ENCODE measurements at regions not wholly inside any gene's neighbourhood (a gene's known extent, or its start where the extent isn't known, plus 50 kb on each side); places are given as distances from the start of the nearest gene placed in this dataset.

DNA sequence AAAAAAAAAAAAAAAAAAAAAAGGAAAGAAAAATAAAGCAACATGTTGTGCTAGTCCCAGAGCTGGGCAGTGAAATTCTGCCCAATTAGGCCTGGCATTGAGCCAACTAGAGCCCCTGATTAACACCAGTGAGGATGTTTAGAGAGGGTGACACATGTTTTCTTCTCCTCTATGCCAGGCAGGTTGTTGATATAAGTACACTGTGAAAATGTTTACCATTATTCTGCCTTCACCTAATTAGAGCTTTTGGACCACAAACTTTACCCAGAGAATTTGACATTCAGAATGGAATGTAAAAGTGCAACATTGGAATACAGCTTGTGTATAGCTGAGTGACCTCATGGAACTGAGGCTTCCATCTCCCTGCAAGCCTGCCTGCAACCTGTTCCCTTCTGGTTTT lies 62.0 kb upstream of the EPCAM start:
- Histone ChIP-seq H3K4me3 (no peak overlapping the region), H3K4me1 (no peaks in the 10 kb centered on the region), H3K36me3 (no peaks in the 10 kb centered on the region), H3K27ac (no peak overlapping the region), H3K9me3 (no peaks in the 10 kb centered on the region), H3K27me3 (no peaks in the 10 kb centered on the region)
- no peak for ATAC-seq
- DNase-seq, result no peak
- TF ChIP-seq, protein P1, sequence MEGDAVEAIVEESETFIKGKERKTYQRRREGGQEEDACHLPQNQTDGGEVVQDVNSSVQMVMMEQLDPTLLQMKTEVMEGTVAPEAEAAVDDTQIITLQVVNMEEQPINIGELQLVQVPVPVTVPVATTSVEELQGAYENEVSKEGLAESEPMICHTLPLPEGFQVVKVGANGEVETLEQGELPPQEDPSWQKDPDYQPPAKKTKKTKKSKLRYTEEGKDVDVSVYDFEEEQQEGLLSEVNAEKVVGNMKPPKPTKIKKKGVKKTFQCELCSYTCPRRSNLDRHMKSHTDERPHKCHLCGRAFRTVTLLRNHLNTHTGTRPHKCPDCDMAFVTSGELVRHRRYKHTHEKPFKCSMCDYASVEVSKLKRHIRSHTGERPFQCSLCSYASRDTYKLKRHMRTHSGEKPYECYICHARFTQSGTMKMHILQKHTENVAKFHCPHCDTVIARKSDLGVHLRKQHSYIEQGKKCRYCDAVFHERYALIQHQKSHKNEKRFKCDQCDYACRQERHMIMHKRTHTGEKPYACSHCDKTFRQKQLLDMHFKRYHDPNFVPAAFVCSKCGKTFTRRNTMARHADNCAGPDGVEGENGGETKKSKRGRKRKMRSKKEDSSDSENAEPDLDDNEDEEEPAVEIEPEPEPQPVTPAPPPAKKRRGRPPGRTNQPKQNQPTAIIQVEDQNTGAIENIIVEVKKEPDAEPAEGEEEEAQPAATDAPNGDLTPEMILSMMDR (IDR thresholded peaks at IDR 0.05), result no peak
- no peak for TF ChIP-seq POLR2A (IDR thresholded peaks at IDR 0.05)
- intact Hi-C loops (cut with DNase I), result no loop called here

DNA sequence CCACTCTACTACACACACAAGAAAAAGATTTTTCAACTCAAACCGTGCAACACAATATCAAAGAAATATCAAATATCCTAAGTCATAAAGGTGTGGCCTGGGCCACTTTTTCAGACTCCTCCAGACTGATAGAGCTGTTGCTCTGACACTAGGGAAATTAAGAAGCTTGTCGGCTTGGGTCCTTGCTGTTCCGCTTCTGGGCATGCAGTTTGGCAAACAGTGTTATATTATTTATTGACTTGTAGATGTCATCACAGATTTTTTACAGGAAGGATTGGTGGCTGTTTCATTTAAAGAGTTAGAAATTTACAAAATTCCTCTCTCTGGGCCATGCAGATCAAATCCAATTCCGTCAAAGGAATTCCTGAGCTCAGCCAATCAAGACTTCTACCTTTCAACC lies 64.5 kb upstream of the EPCAM start:
- H3K36me3 ChIP-seq, result no peaks in the 10 kb centered on the region
- H3K4me3 ChIP-seq, result no peak overlapping the region
- no peaks in the 10 kb centered on the region for H3K9me3 ChIP-seq
- no peaks in the 10 kb centered on the region for H3K27me3 ChIP-seq
- no peaks in the 10 kb centered on the region for H3K4me1 ChIP-seq
- TF ChIP-seq, protein P1 (IDR thresholded peaks at IDR 0.05), result no peak
- no peak for TF ChIP-seq POLR2A (IDR thresholded peaks at IDR 0.05)
- WGBS (ENCODE audit: insufficient coverage, low coverage, low lambda C conversion rate, missing lambda C conversion rate), result 59% methylated on average over 4 of the region's 4 CpGs
- intact Hi-C loops (cut with DNase I), result no loop called here
- no peak for ATAC-seq
- DNase-seq, result no peak
- H3K27ac ChIP-seq, result no peak overlapping the region

DNA sequence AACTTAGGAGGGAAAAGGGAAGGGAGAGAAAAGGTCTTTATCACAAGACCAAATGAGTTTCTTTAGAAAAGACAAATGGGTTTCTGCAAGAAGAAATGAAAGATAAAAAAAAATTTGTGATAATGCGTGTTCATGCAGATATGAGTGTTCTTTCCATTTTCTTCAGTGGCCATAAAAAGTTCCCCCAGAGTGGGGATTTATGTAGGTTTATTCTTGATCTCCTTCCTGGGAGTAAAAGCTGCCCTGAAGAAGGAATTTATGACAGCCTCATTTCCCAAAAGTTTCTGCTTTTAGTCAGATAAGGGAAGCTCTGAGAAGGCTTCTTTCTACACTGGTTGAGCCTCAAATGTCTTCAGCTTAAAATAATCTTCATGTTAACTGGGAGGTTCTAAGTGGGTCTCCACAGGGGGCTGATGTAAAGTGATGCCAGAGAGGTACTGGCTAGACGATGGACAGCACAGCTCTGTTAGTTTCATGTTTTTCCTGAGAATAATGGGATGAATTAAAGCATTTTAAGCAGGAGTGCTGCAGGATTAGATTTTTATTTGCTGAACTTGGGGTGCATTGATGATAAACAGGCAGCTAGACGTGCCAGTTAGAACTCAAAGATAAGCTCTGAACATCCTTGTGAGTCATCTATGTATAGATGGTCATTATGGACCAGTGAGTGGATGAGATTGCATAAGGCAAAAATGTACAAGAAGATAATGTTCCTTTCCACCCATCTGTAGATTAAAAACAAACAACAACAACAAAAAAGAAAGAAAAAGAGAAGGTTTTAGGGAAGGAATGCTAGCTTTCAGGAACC lies 65.6 kb upstream of the EPCAM start:
- H3K27me3 ChIP-seq, result no peaks in the 10 kb centered on the region

DNA sequence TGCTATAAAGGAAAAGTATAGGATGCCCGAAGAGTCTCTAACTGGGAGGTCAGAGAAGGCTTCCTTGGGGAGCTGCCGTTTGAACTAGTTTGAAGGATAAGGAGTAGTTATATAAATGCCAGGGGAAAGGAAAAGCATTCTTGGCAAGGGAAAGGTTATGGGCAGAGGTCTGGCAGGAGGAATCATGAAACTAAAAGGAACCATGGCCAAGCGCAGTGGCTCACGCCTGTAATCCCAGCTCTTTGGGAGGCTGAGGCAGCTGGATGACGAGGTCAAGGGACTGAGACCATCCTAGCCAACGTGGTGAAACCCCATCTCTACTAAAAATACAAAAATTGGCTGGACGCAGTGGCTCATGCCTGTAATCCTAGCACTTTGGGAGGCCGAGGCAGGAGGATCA lies 66.8 kb upstream of the EPCAM start:
- ATAC-seq, result no peak
- intact Hi-C loops (cut with DNase I), result no loop called here
- no peak for DNase-seq
- H3K4me3 ChIP-seq, result no peak overlapping the region
- no peaks in the 10 kb centered on the region for H3K9me3 ChIP-seq
- WGBS (ENCODE audit: insufficient coverage, low coverage, low lambda C conversion rate, missing lambda C conversion rate), result 62% methylated on average over 5 of the region's 8 CpGs
- H3K27me3 ChIP-seq, result no peaks in the 10 kb centered on the region
- H3K36me3 ChIP-seq, result no peaks in the 10 kb centered on the region
- no peak overlapping the region for H3K27ac ChIP-seq
- H3K4me1 ChIP-seq, result no peaks in the 10 kb centered on the region
- TF ChIP-seq, protein P1 (IDR thresholded peaks at IDR 0.05), result no peak
- no peak for TF ChIP-seq POLR2A (IDR thresholded peaks at IDR 0.05)

More for the DNA sequence above, 65.6 kb upstream of the EPCAM start:
- ATAC-seq, result no peak
- H3K36me3 ChIP-seq, result no peaks in the 10 kb centered on the region
- H3K27ac ChIP-seq, result no peak overlapping the region
- DNase-seq, result no peak
- 47% methylated on average over 3 of the region's 3 CpGs for WGBS (ENCODE audit: insufficient coverage, low coverage, low lambda C conversion rate, missing lambda C conversion rate)
- H3K4me3 ChIP-seq, result no peak overlapping the region
- intact Hi-C loops (cut with DNase I), result no loop called here
- no peaks in the 10 kb centered on the region for H3K4me1 ChIP-seq
- no peaks in the 10 kb centered on the region for H3K9me3 ChIP-seq
- TF ChIP-seq POLR2A (IDR thresholded peaks at IDR 0.05), result no peak
- TF ChIP-seq, protein P1 (IDR thresholded peaks at IDR 0.05), result no peak

All from right lobe of liver (tissue), 6 donors.